Liver (tissue), 7 donors: ENCODE measurements at regions not wholly inside any gene's neighbourhood (a gene's known extent, or its start where the extent isn't known, plus 50 kb on each side); places are given as distances from the start of the nearest gene placed in this dataset.

Experiments
- DNase-seq: peaks from one replicate; pipeline ENCODE4 v3.0.0-alpha.2; 2017; ENCODE audit warnings: low spot score
- H3K27ac ChIP-seq, 2 donors: one replicate each; pipeline ENCODE4 v1.7.0; 2013; ENCODE audit warnings: inconsistent platforms in 2 of 2, low read length in 2 of 2, control low read depth in 1 of 2, low read depth in 1 of 2, mild to moderate bottlenecking in 1 of 2
- H3K27me3 ChIP-seq, 4 donors: one replicate each; pipeline versions ENCODE4 v1.6.1 to v1.7.0; 2013; ENCODE audit warnings: low read length in 3 of 4, inconsistent platforms in 1 of 4, mild to moderate bottlenecking in 1 of 4, moderate library complexity in 1 of 4; ENCODE audit not compliant: control insufficient read depth in 4 of 4, insufficient read depth in 4 of 4
- H3K36me3 ChIP-seq, 4 donors: one replicate each; pipeline versions ENCODE4 v1.6.1 to v1.7.0; 2013; ENCODE audit warnings: low read length in 3 of 4, mild to moderate bottlenecking in 3 of 4, low read depth in 1 of 4, moderate library complexity in 1 of 4; ENCODE audit not compliant: control insufficient read depth in 4 of 4, insufficient read depth in 3 of 4
- H3K4me1 ChIP-seq, 4 donors: one replicate each; pipeline versions ENCODE4 v1.6.1 to v1.7.0; 2013; ENCODE audit warnings: low read length in 3 of 4, mild to moderate bottlenecking in 3 of 4, moderate library complexity in 1 of 4; ENCODE audit not compliant: control insufficient read depth in 4 of 4, insufficient read depth in 4 of 4
- H3K4me3 ChIP-seq, 3 donors: one replicate each; pipeline versions ENCODE4 v1.6.1 to v1.7.0; 2013; ENCODE audit warnings: low read length in 3 of 3, control low read depth in 1 of 3, low read depth in 1 of 3, mild to moderate bottlenecking in 1 of 3
- H3K9ac ChIP-seq, 2 donors: one replicate each; pipeline ENCODE4 v1.7.0; 2013; ENCODE audit warnings: low read length in 2 of 2, mild to moderate bottlenecking in 2 of 2, moderate library complexity in 2 of 2, control low read depth in 1 of 2, low read depth in 1 of 2
- H3K9me3 ChIP-seq, 4 donors: one replicate each; pipeline versions ENCODE4 v1.6.1 to v1.7.0; 2013; ENCODE audit warnings: low read length in 3 of 4; ENCODE audit not compliant: control insufficient read depth in 4 of 4
- ATF3 ChIP-seq: IDR thresholded peaks from 2 replicates; pipeline ENCODE4 v1.6.1; 2016; ENCODE audit warnings: antibody characterized with exemption
- EGR1 ChIP-seq, 2 donors: IDR thresholded peaks; 2 replicates each; pipeline ENCODE4 v1.6.1; 2016 to 2018; ENCODE audit warnings: antibody characterized with exemption in 2 of 2, low read depth in 2 of 2
- FOXA1 ChIP-seq: IDR thresholded peaks from 2 replicates; pipeline ENCODE4 v1.6.1; 2016; ENCODE audit warnings: antibody characterized with exemption
- FOXA2 ChIP-seq: IDR thresholded peaks from 2 replicates; pipeline ENCODE4 v1.6.1; 2016; ENCODE audit warnings: antibody characterized with exemption
- GABPA ChIP-seq, 2 donors: IDR thresholded peaks in 1 of 2; conservative IDR thresholded peaks in 1 of 2; 2 replicates each; pipeline ENCODE4 v1.6.1; 2016; ENCODE audit warnings: antibody characterized with exemption in 2 of 2, mild to moderate bottlenecking in 1 of 2, moderate library complexity in 1 of 2
- HNF4A ChIP-seq, 2 donors: conservative IDR thresholded peaks; 2 replicates each; pipeline ENCODE4 v1.6.1; 2016; ENCODE audit warnings: antibody characterized with exemption in 2 of 2, mild to moderate bottlenecking in 2 of 2
- JUND ChIP-seq, 2 donors: IDR thresholded peaks; 2 replicates each; pipeline ENCODE4 v1.6.1; 2016; ENCODE audit warnings: antibody characterized with exemption in 2 of 2
- MAX ChIP-seq: IDR thresholded peaks from 2 replicates; pipeline ENCODE4 v1.6.1; 2016; ENCODE audit warnings: antibody characterized with exemption
- NR2F2 ChIP-seq: IDR thresholded peaks from 2 replicates; pipeline ENCODE4 v1.6.1; 2016; ENCODE audit warnings: antibody characterized with exemption
- RAD21 ChIP-seq, 2 donors: IDR thresholded peaks; 2 replicates each; pipeline ENCODE4 v1.6.1; 2016; ENCODE audit warnings: antibody characterized with exemption in 2 of 2, mild to moderate bottlenecking in 2 of 2
- REST ChIP-seq: IDR thresholded peaks from 2 replicates; pipeline ENCODE4 v1.6.1; 2016; ENCODE audit warnings: antibody characterized with exemption, mild to moderate bottlenecking
- RXRA ChIP-seq, 2 donors: IDR thresholded peaks; 2 replicates each; pipeline ENCODE4 v1.6.1; 2017 to 2018; ENCODE audit warnings: antibody characterized with exemption in 2 of 2, mild to moderate bottlenecking in 1 of 2
- SP1 ChIP-seq: IDR thresholded peaks from 2 replicates; pipeline ENCODE4 v1.6.1; 2018; ENCODE audit warnings: antibody characterized with exemption, mild to moderate bottlenecking
- TAF1 ChIP-seq: conservative IDR thresholded peaks from 2 replicates; pipeline ENCODE4 v1.6.1; 2016; ENCODE audit warnings: antibody characterized with exemption, mild to moderate bottlenecking
- YY1 ChIP-seq: IDR thresholded peaks from 2 replicates; pipeline ENCODE4 v1.6.1; 2016; ENCODE audit warnings: antibody characterized with exemption, mild to moderate bottlenecking
- ZBTB33 ChIP-seq: IDR thresholded peaks from 2 replicates; pipeline ENCODE4 v1.6.1; 2016; ENCODE audit warnings: antibody characterized with exemption
- WGBS: extraction: QIAGEN DNeasy Blood & Tissue Kit; methylation state at CpG from one replicate; pipeline ENCODE4 v1.1.7; 2013; 5-methylcytosine and 5-hydroxymethylcytosine counted together
- donor health status: healthy.
- donor health status: healthy.
- donor health status: healthy.
- donor health status: healthy.

GRCh38 chr14:85426068-85426935 is 103.6 kb upstream of the FLRT2 start:
- WGBS: 68% methylated on average over 4 of the region's 4 CpGs
- TF ChIP-seq TAF1: no peak

GRCh38 chr14:85428926-85429325 is 101.0 kb upstream of the FLRT2 start:
- H3K4me3 ChIP-seq: no peak overlapping the region
- H3K27me3 ChIP-seq: no peaks in the 10 kb centered on the region
- no peaks in the 10 kb centered on the region for H3K9me3 ChIP-seq
- no peak overlapping the region for H3K27ac ChIP-seq
- no peak overlapping the region for H3K9ac ChIP-seq
- no peak for TF ChIP-seq TAF1
- TF ChIP-seq ATF3: no peak
- TF ChIP-seq RXRA (IDR thresholded peaks at IDR 0.05): no peak
- TF ChIP-seq ZBTB33: no peak
- TF ChIP-seq RAD21 (IDR thresholded peaks at IDR 0.05): no peak
- TF ChIP-seq EGR1 (IDR thresholded peaks at IDR 0.05; ENCODE audit: low read depth in 2 of 2): no peak
- TF ChIP-seq NR2F2: no peak
- TF ChIP-seq YY1: no peak
- TF ChIP-seq MAX: no peak
- no peak for TF ChIP-seq FOXA1
- no peak for TF ChIP-seq FOXA2
- TF ChIP-seq SP1: no peak
- no peak for TF ChIP-seq JUND (IDR thresholded peaks at IDR 0.05)
- TF ChIP-seq GABPA (IDR thresholded peaks at IDR 0.05 in 1 of 2, conservative IDR thresholded peaks at IDR 0.05 in 1 of 2): no peak
- WGBS: 80% methylated on average over 2 of the region's 2 CpGs
- H3K36me3 ChIP-seq: no peaks in the 10 kb centered on the region
- no peak for DNase-seq
- H3K4me1 ChIP-seq: no peaks in the 10 kb centered on the region

More at GRCh38 chr14:85426068-85426935, 103.6 kb upstream of the FLRT2 start:
- H3K4me3 ChIP-seq: no peak overlapping the region
- H3K36me3 ChIP-seq: no peaks in the 10 kb centered on the region
- no peaks in the 10 kb centered on the region for H3K27me3 ChIP-seq
- no peak overlapping the region for H3K9ac ChIP-seq
- no peak for DNase-seq
- no peak overlapping the region for H3K27ac ChIP-seq
- no peaks in the 10 kb centered on the region for H3K9me3 ChIP-seq
- H3K4me1 ChIP-seq: no peaks in the 10 kb centered on the region

- no peak for DNase-seq
- 90% methylated on average over 1 of the region's 1 CpG for WGBS
- no peak for TF ChIP-seq RXRA (IDR thresholded peaks at IDR 0.05)
- no peak for TF ChIP-seq JUND (IDR thresholded peaks at IDR 0.05)
- no peak for TF ChIP-seq EGR1 (IDR thresholded peaks at IDR 0.05; ENCODE audit: low read depth in 2 of 2)
- no peak for TF ChIP-seq NR2F2
- TF ChIP-seq FOXA1: no peak
- TF ChIP-seq GABPA (IDR thresholded peaks at IDR 0.05 in 1 of 2, conservative IDR thresholded peaks at IDR 0.05 in 1 of 2): no peak
- no peak for TF ChIP-seq YY1
- no peak for TF ChIP-seq HNF4A (conservative IDR thresholded peaks at IDR 0.05)
- TF ChIP-seq ZBTB33: no peak
- TF ChIP-seq MAX: no peak
- TF ChIP-seq TAF1: no peak
- no peak for TF ChIP-seq ATF3
- TF ChIP-seq REST: no peak
Measured at GRCh38 chr14:85437148-85437547, 92.8 kb upstream of the FLRT2 start.

More at GRCh38 chr14:85437148-85437547, 92.8 kb upstream of the FLRT2 start:
- Histone ChIP-seq H3K27ac (no peak overlapping the region), H3K36me3 (no peaks in the 10 kb centered on the region), H3K27me3 (no peaks in the 10 kb centered on the region), H3K9me3 (no peaks in the 10 kb centered on the region), H3K4me1 (no peaks in the 10 kb centered on the region), H3K4me3 (no peak overlapping the region), H3K9ac (no peak overlapping the region)
